ENCODE measurements at regions not wholly inside any gene's neighbourhood (a gene's known extent, or its start where the extent isn't known, plus 50 kb on each side); places are given as distances from the start of the nearest gene placed in this dataset.

GRCh38 chr2:21277068-21278056 is 153.6 kb downstream of the TDRD15 start:
- ATAC-seq: no peak
- Mint-ChIP-seq H3K36me3 (no peaks in the 10 kb centered on the region), H3K4me1 (peaks cover 0 to 1% (median 0%) of the 10 kb centered on the region in 4 donors), H3K9me3 (peaks cover 0 to 2% (median 0%) of the 10 kb centered on the region in 9 donors), H3K27ac (no peak overlapping the region), H3K4me3 (no peak overlapping the region), H3K27me3 (peaks cover 0 to 6% (median 2%) of the 10 kb centered on the region in 5 donors)
- DNase-seq: no peak
- POLR2A ChIA-PET: no interaction called here

GRCh38 chr2:21279525-21279924 is 155.8 kb downstream of the TDRD15 start:
- H3K27ac Mint-ChIP-seq: no peak overlapping the region
- peaks cover 0 to 1% (median 0%) of the 10 kb centered on the region in 4 donors for H3K4me1 Mint-ChIP-seq
- ATAC-seq (no peak), DNase-seq (no peak)
- no peaks in the 10 kb centered on the region for H3K36me3 Mint-ChIP-seq
- H3K4me3 Mint-ChIP-seq: no peak overlapping the region
- POLR2A ChIA-PET: no interaction called here
- peaks cover 0 to 4% (median 2%) of the 10 kb centered on the region in 5 donors for H3K27me3 Mint-ChIP-seq
- H3K9me3 Mint-ChIP-seq: peaks cover 0 to 2% (median 0%) of the 10 kb centered on the region in 9 donors

DNA sequence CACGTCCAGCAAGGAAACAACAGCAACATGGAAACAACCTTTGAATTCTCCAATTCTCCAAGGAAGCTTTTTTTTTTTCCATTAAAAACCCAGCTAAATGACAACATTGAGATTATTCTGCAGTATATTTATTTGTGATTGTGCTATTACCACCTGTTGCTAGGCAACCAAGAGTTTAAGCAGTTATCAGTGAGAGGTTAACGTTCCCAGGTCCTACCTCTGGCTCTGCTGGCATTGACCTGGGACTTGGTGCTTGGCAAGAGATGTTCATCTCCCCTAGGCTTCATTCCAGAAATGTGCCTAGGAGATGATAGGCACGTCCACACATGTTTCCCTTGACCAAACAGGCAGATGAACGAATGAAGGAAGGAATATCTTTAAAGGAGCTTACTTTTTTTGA is 157.0 kb downstream of the TDRD15 start:
- Mint-ChIP-seq H3K9me3 (peaks cover 0 to 2% (median 0%) of the 10 kb centered on the region in 9 donors), H3K4me3 (no peak overlapping the region), H3K27me3 (peaks cover 0 to 4% (median 2%) of the 10 kb centered on the region in 5 donors), H3K4me1 (no peaks in the 10 kb centered on the region), H3K36me3 (no peaks in the 10 kb centered on the region), H3K27ac (no peak overlapping the region)
- DNase-seq (no peak), ATAC-seq (no peak)
- POLR2A ChIA-PET: no interaction called here

DNA sequence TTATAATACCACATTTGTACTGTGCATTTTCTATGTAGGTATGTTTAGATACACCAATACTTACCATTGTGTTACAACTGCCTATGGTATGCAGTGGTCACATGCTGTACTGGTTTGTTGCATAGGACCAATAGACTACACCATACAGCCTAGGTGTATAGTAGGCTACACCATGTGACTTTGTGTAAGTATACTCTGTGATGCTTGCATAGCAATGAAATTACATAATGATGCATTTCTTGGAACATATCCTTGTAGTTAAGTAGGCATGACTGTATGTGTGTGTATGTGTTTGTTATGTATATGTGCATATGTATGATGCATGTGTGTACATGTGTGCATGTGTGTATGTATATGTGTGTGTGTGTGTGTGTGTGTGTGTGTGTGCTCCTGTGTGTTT is 157.6 kb downstream of the TDRD15 start:
- POLR2A ChIA-PET: no interaction called here
- no peak for DNase-seq
- no peaks in the 10 kb centered on the region for H3K4me1 Mint-ChIP-seq
- no peaks in the 10 kb centered on the region for H3K36me3 Mint-ChIP-seq
- ATAC-seq: no peak
- peaks cover 0 to 7% (median 2%) of the 10 kb centered on the region in 5 donors for H3K27me3 Mint-ChIP-seq
- H3K9me3 Mint-ChIP-seq: peaks cover 0 to 2% (median 0%) of the 10 kb centered on the region in 9 donors
- no peak overlapping the region for H3K4me3 Mint-ChIP-seq
- no peak overlapping the region for H3K27ac Mint-ChIP-seq

DNA sequence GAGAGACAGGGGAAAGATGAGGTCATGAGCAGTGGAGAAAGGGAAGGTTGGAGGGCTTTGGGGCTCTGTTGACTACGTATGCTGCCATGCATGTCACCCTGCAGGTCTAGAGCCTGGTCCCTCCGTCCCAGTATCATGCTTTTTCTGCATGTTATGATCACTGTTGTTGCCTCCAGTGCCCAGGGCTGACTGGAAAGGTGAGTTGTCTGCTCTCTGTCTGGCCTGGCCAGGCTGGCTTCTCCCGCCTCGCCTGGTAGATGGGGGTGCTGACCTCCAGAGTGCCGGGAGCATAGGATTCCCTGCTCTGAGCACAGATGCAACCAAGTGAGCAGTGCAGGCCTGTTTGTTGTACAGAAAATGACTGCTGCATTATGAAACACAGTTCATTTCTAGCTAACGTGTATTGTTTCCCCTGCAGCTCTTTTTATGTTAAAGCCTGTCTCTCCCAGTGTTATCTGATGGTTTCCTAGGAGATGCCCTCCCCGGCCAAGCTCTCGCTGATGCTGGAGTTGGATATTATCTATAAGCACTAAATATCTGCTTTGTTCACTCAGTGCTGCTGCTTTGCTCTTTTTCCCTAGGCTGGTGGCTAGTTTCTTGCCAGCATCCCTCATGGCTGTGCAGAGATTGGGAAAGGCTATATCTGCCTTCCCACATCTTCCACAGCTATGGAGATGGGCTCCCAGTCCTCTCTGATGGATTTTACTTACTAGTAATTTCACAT is 158.2 kb downstream of the TDRD15 start:
- POLR2A ChIA-PET: no interaction called here
- ATAC-seq: no peak
- H3K27ac Mint-ChIP-seq: no peak overlapping the region
- H3K4me1 Mint-ChIP-seq: no peaks in the 10 kb centered on the region
- no peaks in the 10 kb centered on the region for H3K36me3 Mint-ChIP-seq
- no peak for DNase-seq
- no peak overlapping the region for H3K4me3 Mint-ChIP-seq
- peaks cover 0 to 3% (median 0%) of the 10 kb centered on the region in 9 donors for H3K9me3 Mint-ChIP-seq
- peaks cover 0 to 7% (median 2%) of the 10 kb centered on the region in 5 donors for H3K27me3 Mint-ChIP-seq

GRCh38 chr2:21282515-21282898 is 158.7 kb downstream of the TDRD15 start:
- Mint-ChIP-seq H3K4me3 (no peak overlapping the region), H3K27me3 (peaks cover 0 to 7% (median 2%) of the 10 kb centered on the region in 5 donors), H3K4me1 (no peaks in the 10 kb centered on the region), H3K36me3 (no peaks in the 10 kb centered on the region), H3K9me3 (peaks cover 0 to 3% (median 0%) of the 10 kb centered on the region in 9 donors), H3K27ac (no peak overlapping the region)
- POLR2A ChIA-PET: no interaction called here
- DNase-seq: no peak
- no peak for ATAC-seq

DNA sequence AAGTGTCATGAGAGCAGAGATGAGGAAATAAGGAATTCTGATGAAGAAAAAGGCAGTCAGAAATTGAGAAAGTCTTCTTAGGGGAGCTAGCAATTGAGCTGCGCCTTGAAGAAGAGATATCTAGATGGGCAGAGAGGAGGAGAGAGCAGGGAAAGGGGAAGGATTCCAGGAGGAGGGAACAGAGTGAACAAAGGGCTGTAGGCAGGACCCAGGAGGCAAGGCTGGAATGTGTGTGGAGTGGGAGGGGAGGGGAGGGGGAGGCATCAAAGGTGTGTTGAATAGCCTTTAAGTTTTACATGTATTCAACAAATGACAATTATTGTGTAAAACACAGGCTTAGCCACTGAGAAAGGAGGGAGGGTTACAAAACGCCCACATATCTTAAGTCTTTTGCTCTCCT is 164.5 kb downstream of the TDRD15 start:
- ATAC-seq: no peak
- Mint-ChIP-seq H3K9me3 (peaks cover 0 to 2% (median 0%) of the 10 kb centered on the region in 9 donors), H3K27me3 (peaks cover 0 to 3% (median 0%) of the 10 kb centered on the region in 5 donors), H3K4me1 (no peaks in the 10 kb centered on the region), H3K4me3 (no peak overlapping the region), H3K27ac (no peak overlapping the region), H3K36me3 (no peaks in the 10 kb centered on the region)
- POLR2A ChIA-PET: no interaction called here
- DNase-seq: no peak

GRCh38 chr2:21288739-21289520 is 165.2 kb downstream of the TDRD15 start:
- Mint-ChIP-seq H3K4me3 (no peak overlapping the region), H3K27me3 (peaks cover 0 to 3% (median 0%) of the 10 kb centered on the region in 5 donors), H3K4me1 (no peaks in the 10 kb centered on the region), H3K9me3 (peaks cover 0 to 2% (median 0%) of the 10 kb centered on the region in 9 donors), H3K27ac (no peak overlapping the region), H3K36me3 (no peaks in the 10 kb centered on the region)
- ATAC-seq (no peak), DNase-seq (no peak)
- POLR2A ChIA-PET: no interaction called here

- POLR2A ChIA-PET: no interaction called here
- peaks cover 0 to 2% (median 0%) of the 10 kb centered on the region in 9 donors for H3K9me3 Mint-ChIP-seq
- DNase-seq (no peak), ATAC-seq (no peak)
- peaks cover 0 to 3% (median 0%) of the 10 kb centered on the region in 5 donors for H3K27me3 Mint-ChIP-seq
- no peaks in the 10 kb centered on the region for H3K36me3 Mint-ChIP-seq
- no peak overlapping the region for H3K4me3 Mint-ChIP-seq
- no peaks in the 10 kb centered on the region for H3K4me1 Mint-ChIP-seq
- no peak overlapping the region for H3K27ac Mint-ChIP-seq
Observed at GRCh38 chr2:21289551-21289950, 165.8 kb downstream of the TDRD15 start.

DNA sequence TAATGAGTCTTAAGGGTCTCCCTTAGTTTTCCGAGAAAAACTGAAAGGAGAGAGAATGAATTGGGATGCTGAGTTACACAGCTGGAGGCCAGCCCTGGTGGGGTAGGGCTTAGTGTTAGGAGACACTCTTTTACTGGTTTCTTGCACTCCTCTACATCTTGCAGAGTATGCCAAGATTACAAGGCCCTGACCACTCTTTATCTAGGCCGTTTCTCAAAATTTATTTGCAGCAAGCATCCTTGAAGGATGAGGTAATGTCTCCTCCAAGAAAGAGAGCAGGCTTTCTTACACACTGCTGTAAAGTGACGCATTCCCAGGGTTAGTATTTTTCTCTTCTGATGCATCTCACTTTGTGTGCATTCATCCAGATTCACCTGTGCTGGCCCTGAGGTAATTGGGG is 166.2 kb downstream of the TDRD15 start:
- POLR2A ChIA-PET: no interaction called here
- H3K4me1 Mint-ChIP-seq: no peaks in the 10 kb centered on the region
- peaks cover 0 to 2% (median 0%) of the 10 kb centered on the region in 9 donors for H3K9me3 Mint-ChIP-seq
- peaks cover 0 to 3% (median 0%) of the 10 kb centered on the region in 5 donors for H3K27me3 Mint-ChIP-seq
- ATAC-seq: no peak
- no peaks in the 10 kb centered on the region for H3K36me3 Mint-ChIP-seq
- no peak overlapping the region for H3K4me3 Mint-ChIP-seq
- DNase-seq: no peak
- no peak overlapping the region for H3K27ac Mint-ChIP-seq

DNA sequence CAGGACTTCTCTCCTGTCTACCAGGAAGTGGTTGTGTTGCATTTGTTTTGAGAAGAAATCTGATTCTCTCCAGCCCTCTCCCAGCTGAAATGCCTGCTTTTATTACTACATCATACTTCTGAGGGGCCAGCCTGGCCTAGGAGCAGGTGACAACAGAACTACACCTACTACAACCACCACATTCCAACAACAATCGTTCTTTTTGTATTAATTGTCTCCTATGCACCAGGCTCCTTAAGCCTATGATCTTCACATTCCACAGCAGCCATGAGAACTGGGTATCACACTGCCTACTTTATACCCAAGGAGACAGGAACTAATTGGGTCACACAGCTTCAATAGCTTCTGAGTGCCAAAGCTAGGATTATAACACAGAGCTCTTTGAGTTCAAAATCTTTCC is 167.7 kb downstream of the TDRD15 start:
- Mint-ChIP-seq H3K27me3 (peaks cover 0 to 5% (median 0%) of the 10 kb centered on the region in 5 donors), H3K4me1 (no peaks in the 10 kb centered on the region), H3K36me3 (no peaks in the 10 kb centered on the region), H3K4me3 (no peak overlapping the region), H3K9me3 (peaks cover 0 to 5% (median 0%) of the 10 kb centered on the region in 9 donors), H3K27ac (no peak overlapping the region)
- DNase-seq (no peak), ATAC-seq (no peak)
- POLR2A ChIA-PET: no interaction called here

- POLR2A ChIA-PET: no interaction called here
- H3K27me3 Mint-ChIP-seq: peaks cover 0 to 9% (median 5%) of the 10 kb centered on the region in 5 donors
- no peak overlapping the region for H3K4me3 Mint-ChIP-seq
- no peaks in the 10 kb centered on the region for H3K36me3 Mint-ChIP-seq
- H3K4me1 Mint-ChIP-seq: no peaks in the 10 kb centered on the region
- DNase-seq (no peak), ATAC-seq (no peak)
- no peak overlapping the region for H3K27ac Mint-ChIP-seq
- H3K9me3 Mint-ChIP-seq: peaks cover 0 to 9% (median 0%) of the 10 kb centered on the region in 9 donors
Observed at GRCh38 chr2:21294446-21294845, 170.7 kb downstream of the TDRD15 start.
